HG03521 (cell line): ENCODE measurements at regions not wholly inside any gene's neighbourhood (a gene's known extent, or its start where the extent isn't known, plus 50 kb on each side); places are given as distances from the start of the nearest gene placed in this dataset.
"Not testable (repeated sequence)": the region's sequence is repeated elsewhere in the genome, so short reads cannot be mapped to it uniquely, and the experiment has no call there.

Source experiments
- ATAC-seq: cut with Tn5 transposase; IDR thresholded peaks from one replicate; pipeline ENCODE4 v1.9.1; 2021; ENCODE audit warnings: mild to moderate bottlenecking, moderate library complexity; ENCODE audit not compliant: unreplicated experiment

DNA sequence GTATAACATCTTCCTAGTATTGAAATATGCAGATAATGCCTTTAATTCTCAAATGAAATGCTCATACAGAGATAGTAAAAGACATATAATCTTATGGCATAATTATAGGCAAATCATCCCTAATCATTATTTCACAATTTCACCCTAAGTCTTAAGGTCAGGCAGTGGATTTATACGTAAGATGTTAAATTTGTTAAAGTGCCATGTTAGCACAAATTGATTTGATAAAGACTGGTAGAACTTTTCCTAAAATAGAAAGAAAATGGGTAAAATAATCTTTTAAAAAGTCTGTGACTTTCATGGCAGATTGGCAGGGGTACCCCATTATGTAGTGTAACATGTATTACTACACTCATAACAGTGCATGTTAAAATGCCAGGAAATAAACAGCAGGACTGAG is 1092.7 kb upstream of the GOT2 start:
- no peak for ATAC-seq

DNA sequence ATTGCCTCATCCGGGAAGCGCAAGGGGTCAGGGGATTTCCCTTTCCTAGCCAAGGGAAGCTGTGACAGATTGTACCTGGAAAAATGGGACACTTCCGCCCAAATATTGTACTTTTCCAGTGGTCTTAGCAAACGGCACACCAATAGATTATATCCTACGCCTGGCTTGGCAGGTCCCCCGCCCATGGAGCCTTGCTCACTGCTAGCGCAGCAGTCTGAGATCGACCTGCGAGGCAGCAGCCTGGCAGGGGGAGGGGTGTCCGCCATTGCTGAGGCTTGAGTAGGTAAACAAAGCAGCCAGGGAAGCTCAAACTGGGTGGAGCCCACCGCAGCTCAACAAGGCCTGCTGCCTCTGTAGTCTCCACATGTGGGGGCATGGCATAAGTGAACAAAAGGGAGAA is 1075.4 kb upstream of the GOT2 start:
- ATAC-seq = not testable (repeated sequence)

DNA sequence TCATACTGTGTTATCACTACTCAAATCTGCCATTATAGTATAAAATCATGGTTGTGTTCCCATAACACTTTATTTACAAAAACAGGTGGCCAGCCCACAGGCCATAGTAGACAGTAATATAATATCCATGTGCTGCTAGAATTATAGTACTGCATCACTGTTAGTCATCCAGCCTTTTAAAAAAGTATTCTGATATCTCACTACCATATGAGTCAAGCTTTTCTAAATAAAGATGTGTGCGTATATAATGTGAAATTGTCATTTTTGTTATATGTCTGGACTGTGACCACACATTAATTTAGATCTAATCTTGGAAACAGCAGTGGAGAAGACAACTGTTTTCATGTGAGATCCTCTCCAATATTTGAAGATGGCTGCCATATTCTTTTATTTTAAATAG is 1049.1 kb upstream of the GOT2 start:
- ATAC-seq = no peak

DNA sequence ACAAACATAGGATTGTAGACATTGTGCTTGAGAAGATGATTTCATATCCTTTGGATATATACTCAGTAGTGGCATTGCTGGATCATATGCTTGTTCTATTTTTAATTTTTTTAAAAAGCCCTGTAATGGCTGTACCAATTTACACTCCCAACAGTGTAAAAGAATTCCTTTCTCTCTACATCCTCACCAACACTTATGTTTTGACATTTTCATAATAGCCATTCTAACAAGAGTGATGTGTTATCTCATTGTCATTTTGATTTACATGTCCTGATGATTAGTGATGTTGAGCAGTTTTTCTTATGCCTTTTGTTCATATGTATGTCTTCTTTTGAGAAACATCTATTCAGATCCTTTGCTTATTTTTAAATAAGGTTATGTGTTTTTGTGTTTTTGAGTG is 1039.2 kb upstream of the GOT2 start:
- no peak for ATAC-seq

DNA sequence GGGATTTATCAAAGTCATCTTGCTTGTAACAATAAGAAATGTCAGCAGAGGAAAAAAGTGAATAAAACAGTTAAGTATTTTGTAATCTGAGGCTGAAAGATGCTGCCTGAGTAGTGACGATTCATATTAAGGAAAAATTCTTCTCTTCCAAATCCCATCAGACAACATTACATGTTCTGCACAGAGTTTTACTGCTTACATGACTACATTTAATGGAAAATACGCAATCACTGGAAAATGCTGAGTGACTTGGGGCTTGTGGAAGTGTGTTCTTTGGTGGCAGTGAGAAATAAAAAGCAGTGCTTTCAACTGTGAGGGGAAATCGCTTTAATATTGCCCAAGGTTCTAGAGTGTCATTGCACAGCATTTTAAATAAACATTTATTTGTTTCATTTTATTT is 1025.2 kb upstream of the GOT2 start:
- no peak for ATAC-seq

DNA sequence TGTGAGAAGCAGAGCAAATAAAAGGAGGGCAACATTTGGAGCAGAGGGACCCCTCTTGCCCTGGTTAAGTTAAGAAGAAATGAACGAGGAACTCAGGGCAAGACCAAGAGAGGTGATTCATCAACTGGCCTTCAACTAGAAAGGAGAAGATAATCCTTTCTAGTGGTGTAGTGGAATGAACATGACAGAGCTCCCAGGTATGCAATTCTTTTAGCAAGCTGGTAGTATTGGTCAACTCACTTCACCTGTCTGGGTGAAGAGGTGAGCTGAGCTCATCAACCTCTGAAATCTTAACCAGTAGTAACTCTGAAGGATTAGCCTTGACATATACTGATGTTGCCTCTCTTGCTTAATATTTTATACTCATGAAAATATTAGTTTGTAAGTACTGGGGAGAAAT is 1024.7 kb upstream of the GOT2 start:
- no peak for ATAC-seq

DNA sequence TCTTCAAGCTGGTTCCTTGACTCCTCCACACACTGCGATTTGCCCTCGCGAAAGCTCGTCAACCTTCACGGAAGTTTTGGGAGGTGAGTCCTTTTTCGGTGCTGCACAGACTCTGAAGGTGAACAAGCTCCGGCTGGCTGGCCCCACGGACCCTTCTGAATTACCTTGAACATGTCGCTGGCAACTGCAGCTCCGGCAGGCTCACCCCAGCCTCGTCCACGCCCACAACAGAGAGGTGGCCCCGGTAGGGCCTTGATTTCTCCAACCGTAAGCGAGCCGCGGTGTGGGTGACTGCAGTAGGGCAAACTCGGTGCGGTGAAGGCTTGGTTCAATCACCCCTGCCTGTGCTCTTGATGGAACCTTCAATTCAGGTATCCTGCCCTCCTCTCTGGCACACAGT is 1020.7 kb upstream of the GOT2 start:
- ATAC-seq = no peak

DNA sequence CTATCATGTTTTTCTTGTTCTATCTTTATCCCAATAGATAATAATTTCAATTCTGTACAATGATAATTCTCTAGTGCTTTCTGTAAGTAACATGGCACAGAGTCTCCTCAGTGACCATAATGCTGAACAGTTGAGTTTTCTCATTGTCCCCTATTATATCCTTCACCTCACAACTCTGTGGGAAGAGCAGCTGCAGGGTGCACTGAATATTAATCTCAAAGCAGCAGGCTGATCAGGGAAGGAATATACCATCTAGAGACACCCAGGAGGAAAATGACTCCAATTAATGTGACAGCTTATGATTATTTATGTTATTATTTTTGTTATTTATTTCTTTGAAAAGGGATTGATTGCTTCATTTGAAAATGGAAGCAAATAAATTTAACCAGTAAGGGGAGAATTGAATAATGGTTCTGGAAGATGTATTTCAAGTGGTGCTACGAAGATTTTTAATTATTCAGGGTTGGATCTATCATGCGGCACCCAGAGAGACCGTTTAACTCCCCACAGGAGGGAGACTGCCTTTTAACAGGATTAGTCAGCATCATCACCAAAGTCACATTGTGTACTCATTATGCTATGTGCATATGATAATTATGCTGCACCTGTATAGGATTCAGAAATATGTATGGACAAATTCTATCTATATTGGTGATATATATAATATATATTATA is 1015.7 kb upstream of the GOT2 start:
- no peak for ATAC-seq

DNA sequence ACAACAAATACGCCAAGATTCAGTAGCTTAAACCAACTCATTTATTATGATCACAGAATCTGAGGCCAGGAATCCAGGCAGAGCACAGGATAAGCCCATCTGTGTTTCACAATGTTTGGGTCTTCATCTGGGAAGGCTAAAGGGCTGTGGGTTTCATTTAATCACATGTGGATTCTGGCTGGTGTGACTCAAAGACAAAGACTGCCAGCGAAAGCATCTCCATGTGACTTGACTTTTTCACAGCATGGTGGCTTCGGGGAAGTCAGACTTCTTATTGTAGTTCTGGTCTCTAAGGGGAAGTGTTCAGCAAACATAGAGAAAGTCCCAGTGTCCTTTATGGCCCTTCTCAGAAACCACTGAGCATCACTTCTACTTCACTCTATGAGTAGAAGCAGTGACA is 1014.4 kb upstream of the GOT2 start:
- ATAC-seq = no peak

DNA sequence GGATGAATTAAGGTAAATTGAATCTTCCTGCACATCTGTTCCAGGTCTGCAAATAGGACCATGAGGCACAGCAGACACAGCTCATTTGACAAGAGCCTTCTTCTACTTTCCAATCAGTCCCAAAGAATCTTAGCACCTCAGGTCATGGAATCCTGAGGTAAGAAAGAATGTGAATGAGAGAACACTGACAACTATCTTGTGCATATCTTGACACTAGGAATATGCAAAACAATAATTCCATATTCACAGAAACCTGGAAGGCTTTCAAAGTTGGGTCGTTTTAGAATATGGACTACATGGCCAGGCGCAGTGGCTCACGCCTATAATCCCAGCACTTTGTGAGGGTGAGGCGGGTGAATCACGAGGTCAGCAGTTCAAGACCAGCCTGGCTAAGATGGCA is 1009.4 kb upstream of the GOT2 start:
- ATAC-seq = no peak

DNA sequence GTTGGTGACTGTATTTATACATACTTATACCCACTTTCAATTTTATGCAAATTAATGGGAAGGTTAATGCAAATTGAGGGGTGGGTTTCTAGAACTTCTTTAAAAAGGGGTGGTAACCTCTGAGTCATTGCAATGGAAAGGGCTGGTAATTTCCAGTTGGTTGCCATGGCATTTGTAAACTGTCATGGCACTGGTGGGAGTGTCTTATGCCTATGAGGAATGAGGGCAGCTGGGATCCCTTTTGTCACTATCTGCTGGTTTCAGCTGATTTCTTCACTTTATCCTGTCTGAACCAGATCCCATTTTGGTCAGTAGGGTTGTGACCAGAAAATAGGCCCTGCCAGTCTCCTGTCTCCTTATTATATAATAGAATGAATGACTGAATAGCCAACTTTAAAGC is 1006.7 kb upstream of the GOT2 start:
- ATAC-seq = no peak

DNA sequence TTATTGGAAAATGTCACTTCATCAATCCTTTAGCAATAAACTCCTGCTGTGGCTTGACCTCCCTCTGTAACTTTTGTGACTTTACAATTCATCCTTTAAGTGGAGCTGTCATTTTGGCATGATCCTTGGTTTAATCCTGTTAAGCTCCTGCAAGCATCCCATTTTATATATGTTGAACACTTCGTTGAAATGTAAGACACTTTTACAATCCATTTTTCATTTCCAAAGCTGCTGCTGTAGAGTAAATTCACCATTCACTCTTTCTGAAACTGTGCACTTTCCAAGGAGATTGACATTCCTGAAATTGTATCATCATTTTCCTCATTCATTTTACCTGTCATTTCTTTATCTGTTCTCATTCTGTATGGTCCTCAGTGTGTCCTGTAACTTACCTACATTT is 1003.2 kb upstream of the GOT2 start:
- ATAC-seq = no peak

DNA sequence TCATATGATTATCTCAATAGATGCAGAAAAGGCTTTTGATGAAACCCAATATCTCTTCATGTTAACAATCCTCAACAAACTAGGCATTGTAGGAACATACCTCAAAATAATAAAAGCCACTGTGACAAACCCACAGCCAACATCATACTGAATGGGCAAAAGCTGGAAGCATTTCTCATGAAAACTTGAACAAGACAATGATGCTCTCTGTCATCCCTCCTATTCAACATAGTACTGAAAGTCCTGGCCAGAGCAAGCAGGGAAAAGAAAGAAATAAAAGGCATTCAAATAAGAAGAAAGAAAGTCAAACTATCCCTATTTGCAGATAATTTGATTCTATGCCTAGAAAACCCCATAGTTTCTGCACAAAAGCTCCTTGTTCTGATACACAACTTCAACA is 999.2 kb upstream of the GOT2 start:
- no peak for ATAC-seq

DNA sequence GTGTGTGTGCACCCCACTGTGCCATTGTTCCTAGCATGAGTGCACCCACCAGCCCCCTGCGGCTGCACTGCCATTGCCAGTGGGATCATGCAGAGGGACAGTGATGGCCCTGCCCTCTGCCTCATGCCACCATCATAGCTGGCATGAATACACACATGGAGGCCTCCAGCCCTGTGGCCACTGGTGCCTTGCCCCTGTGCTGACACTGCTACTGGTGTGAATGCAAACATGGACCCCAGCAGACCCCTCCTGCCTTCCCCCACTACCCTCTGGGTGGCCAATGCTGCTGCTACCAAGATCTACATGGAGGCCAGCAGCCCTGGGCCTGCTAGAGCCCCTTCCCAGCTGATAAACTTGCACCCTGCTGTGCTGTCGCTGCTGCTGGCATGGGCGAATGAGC is 995.5 kb upstream of the GOT2 start:
- ATAC-seq = no peak

DNA sequence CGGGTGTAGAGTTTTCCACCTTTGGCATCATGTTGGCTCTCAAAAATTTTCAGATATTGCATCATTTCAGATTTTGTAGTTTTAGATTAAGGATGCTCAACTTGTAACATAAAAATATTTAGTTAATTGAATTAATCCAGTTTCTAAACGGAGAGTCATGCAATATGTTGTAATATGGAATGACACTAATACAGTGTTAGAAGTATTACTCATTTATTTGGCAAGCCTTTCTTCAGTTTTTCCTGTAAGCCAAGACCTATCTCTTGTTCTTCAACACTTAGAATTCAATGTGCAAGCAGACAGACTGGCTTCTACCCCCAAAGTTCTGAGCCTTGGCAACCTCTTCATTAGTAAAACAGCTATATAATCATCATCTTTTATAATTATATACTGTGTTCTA is 985.0 kb upstream of the GOT2 start:
- ATAC-seq = no peak

DNA sequence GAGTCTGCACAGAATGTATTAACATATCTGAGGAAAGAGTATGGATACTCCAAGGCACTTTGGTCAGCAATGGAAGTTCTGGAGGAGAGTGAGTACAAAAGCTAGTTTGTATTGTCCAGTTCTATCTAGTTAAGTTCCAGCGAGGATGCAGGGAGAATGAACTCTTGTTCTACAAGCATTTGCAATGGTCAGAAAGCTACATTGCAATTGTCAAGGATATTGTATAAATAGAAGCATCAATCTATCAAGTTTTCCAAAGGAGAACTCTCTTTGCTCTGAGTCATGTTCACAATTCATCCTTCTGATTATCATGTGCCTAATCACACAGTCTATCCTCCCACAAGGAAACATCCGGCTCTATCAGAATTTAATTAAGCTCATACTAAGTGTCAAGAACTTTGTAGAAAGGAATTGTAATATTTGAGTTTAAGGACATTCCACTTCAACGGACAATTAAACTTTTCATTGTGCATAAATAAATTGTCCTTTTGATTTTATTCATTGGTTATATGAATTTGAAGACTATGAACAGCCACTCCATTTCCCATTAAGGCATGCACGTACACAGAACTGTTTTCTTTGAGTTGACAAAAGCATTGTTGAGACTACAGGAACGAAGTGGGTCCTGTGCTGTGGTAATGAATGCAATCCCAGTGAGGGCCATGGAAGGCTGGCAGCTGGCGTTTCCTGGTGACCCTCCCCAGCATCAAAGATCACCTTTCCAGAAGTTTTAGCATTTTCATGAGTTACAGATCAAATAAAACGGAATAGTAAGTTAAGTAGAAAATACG is 973.5 kb upstream of the GOT2 start:
- ATAC-seq = no peak

DNA sequence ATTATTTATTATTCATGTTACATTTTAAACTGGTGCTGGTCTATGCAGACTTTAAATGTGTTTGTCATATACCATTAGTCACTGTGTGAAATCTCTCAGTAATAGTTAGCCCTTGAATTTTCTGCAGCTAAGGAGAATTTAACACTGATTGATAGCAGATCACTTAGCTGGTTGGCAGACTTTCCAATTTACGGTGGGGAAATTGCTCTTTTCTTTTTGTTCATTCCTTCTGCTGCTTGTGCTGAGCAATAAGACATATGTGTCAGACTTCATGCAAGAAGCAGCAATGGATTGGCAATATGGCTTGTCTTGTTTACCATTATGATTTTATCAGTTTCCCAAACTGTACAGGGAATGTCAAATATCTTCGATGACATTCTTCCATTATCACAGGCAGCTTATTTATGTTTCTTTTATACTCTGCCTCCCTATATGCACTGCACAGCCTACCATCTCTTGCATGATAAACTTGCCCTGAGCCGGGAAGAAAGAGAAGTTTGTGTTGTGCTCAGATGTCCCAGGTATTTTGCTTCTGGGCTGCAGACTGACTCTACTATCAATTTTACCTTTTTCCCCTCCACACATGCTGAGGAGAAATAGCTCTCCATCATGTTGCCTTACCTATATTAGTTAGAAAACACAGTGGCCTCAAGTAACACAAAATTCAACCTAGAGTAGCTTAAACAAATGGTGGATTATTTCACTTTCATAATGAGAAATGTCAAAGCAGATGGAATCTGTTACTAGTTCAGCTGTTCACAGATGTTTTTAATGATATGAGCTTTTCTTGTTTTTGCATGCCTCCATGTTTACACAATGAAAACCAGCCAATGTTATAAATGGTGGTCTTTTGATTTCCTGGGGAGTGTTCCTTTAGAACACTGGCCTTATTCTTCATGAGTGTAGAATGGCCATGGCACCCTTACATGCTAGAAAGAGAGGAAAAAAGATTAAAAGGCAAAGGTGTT is 968.1 kb upstream of the GOT2 start:
- no peak for ATAC-seq

DNA sequence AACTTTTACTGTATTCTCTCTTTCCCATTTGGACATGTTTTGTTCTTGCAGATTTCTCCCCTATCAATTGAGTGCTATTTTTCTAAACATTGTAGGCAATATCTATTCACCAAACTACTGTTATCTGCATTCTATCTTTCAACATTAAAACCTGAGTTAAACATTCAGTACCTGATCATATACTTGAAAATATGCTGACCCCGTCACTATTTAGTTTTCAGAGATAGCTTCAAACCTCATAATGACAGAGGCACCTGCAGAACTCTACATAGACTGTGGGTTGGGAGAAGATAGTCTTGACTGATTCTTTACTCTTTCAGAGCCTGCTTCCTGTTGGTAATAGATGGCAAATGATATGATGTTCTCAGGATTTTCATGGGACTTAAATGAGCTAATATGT is 965.7 kb upstream of the GOT2 start:
- ATAC-seq = no peak

DNA sequence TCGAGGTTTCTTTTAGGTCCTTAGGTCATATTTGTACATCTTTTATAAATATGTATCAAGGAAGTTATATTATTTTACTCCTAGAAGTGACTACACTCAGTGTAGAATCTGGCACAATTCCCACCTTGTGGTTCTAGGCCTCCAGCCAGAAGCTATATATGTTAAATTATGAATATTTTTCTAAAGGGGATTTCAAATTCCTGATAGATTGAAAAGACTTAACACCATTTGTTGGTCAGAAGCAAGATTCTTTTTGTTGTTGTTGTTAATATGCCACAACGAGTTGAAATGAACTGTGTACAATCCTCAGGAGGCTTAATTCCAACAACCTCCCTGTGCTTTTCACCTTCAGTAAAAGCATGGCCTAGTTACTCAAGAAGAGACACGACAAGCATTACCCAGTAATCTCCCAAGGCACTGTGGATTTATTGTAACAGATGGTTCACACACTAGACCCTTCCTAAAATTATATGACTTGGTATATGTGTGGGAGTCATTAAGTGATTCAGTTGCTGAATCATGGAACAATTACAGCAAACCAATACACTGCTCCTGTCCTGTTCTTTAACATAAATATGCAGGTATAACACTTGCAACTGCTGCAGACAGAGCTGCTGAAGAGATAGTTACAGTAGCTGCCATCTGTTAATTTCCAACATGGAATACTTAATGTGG is 964.4 kb upstream of the GOT2 start:
- ATAC-seq = no peak

DNA sequence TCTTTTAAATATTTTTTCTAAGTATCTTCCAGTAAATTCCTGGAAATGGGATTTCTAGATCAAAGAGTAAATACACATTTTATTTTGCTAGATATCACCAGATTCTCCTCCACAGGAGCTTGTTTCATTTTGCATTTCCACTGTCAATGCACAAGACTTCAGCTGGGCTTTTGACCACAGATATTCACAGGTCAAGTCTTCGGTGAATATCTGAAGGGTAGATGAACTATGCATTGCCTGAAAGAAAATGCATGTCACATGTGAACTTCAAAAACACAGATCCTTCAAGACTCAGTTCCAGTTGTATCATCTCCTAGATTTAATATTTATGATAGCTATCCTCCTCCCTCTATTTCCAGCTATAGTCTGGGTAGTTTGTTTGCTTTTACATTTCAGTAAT is 963.6 kb upstream of the GOT2 start:
- no peak for ATAC-seq

DNA sequence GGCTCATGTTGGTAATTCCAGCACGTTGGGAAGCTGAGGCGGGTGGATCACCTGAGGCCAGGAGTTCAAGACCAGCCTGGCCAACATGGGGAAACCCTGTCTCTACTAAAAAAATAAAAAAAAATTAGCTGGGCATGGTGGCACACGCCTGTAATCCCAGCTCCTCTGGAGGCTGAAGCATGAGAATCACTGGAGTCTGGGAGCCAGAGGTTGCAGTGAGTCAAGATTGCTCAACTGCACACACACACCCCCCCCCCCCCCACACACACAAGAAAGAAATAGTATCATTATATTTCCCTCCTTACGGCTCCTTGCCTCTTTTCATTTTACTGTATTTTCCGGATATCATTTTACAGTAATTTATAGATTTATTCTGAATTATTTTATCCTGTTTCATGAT is 963.1 kb upstream of the GOT2 start:
- ATAC-seq = no peak
